DND-41 (cell line): ENCODE measurements at regions not wholly inside any gene's neighbourhood (a gene's known extent, or its start where the extent isn't known, plus 50 kb on each side); places are given as distances from the start of the nearest gene placed in this dataset.

Experiments used
- EZH2 ChIP-seq: IDR thresholded peaks from 3 replicates; pipeline ENCODE4 v1.6.1; 2012; ENCODE audit warnings: borderline replicate concordance, low read depth, mild to moderate bottlenecking, moderate library complexity, low read length, inconsistent platforms; ENCODE audit not compliant: severe bottlenecking
- TF ChIP-seq, protein P1 (sequence below): IDR thresholded peaks from 2 replicates; pipeline ENCODE4 v1.5.1; 2012; ENCODE audit warnings: borderline replicate concordance, low read length, moderate library complexity, mild to moderate bottlenecking; ENCODE audit not compliant: poor library complexity, severe bottlenecking; ENCODE audit errors: extremely low read depth

DNA sequence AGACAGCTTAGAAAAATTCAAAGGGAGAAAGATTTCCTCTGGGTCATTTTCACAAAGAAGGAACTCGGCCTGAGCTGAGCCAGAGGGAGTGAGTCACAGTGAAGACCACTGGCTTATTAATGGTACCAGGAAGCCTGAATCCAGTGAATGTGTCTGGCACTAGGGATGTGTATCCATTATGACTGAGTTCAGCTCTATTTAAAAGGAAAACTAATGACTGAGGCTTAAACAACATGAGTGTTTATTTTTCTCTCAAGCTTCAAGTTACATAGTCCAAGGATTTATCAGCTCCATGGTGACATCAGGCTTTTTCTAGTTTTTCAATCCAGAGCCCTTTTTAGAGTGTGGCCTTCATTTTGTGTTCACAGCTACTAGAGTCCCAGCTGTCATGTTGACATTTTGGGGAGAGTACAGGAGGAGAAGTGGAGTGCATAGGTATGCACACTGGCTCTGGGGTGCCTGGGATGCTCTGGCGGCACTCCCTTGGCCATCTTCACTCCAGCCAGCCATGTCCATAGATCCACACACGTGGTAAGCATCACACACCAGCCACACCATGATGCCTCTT, 159.5 kb upstream of the ERCC6L2 start:
- TF ChIP-seq, protein P1, sequence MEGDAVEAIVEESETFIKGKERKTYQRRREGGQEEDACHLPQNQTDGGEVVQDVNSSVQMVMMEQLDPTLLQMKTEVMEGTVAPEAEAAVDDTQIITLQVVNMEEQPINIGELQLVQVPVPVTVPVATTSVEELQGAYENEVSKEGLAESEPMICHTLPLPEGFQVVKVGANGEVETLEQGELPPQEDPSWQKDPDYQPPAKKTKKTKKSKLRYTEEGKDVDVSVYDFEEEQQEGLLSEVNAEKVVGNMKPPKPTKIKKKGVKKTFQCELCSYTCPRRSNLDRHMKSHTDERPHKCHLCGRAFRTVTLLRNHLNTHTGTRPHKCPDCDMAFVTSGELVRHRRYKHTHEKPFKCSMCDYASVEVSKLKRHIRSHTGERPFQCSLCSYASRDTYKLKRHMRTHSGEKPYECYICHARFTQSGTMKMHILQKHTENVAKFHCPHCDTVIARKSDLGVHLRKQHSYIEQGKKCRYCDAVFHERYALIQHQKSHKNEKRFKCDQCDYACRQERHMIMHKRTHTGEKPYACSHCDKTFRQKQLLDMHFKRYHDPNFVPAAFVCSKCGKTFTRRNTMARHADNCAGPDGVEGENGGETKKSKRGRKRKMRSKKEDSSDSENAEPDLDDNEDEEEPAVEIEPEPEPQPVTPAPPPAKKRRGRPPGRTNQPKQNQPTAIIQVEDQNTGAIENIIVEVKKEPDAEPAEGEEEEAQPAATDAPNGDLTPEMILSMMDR = no peak
- no peak for TF ChIP-seq EZH2
